Natural killer cell (primary cell): ENCODE measurements at regions not wholly inside any gene's neighbourhood (a gene's known extent, or its start where the extent isn't known, plus 50 kb on each side); places are given as distances from the start of the nearest gene placed in this dataset.

Experiments used
- ATAC-seq, 3 donors: fragments of 150-1000 bp in 2 of 3; fragments of 200-7000 bp in 1 of 3; cut with Tn5 transposase; 1 replicate in 1 of 3; 2 replicates in 2 of 3; pipeline ENCODE4 v1.10.0; 2021; ENCODE audit warnings: mild to moderate bottlenecking in 2 of 3, moderate library complexity in 2 of 3
- DNase-seq, 2 donors: peaks; one replicate each; pipeline versions ENCODE4 v3.0.0 to v3.0.0-alpha.2; 2013 to 2021; ENCODE audit warnings: mixed read lengths in 1 of 2
- H3K27ac ChIP-seq: one replicate; pipeline ENCODE4 v1.5.1; 2013; ENCODE audit warnings: mild to moderate bottlenecking, low read length
- H3K27me3 ChIP-seq: one replicate; pipeline ENCODE4 v1.6.1; 2013; ENCODE audit warnings: low read length; ENCODE audit not compliant: control insufficient read depth, insufficient read depth
- H3K36me3 ChIP-seq: one replicate; pipeline ENCODE4 v1.6.1; 2013; ENCODE audit warnings: low read length; ENCODE audit not compliant: control insufficient read depth, insufficient read depth
- H3K4me1 ChIP-seq: one replicate; pipeline ENCODE4 v1.6.1; 2013; ENCODE audit warnings: low read length; ENCODE audit not compliant: control insufficient read depth, insufficient read depth
- H3K4me3 ChIP-seq: one replicate; pipeline ENCODE4 v1.5.1; 2013; ENCODE audit warnings: low read length
- H3K9me3 ChIP-seq: one replicate; pipeline ENCODE4 v1.6.1; 2013; ENCODE audit warnings: low read length; ENCODE audit not compliant: control insufficient read depth, insufficient read depth
- H3K27ac Mint-ChIP-seq, 2 donors: one replicate each; pipeline ENCODE4 v1.8.0; 2022; ENCODE audit warnings: mild to moderate bottlenecking in 2 of 2, mixed read lengths in 2 of 2, moderate library complexity in 1 of 2
- H3K27me3 Mint-ChIP-seq, 2 donors: one replicate each; pipeline ENCODE4 v1.8.0; 2022; ENCODE audit warnings: low read depth in 2 of 2, mixed read lengths in 2 of 2
- H3K36me3 Mint-ChIP-seq: one replicate; pipeline ENCODE4 v1.8.0; 2022; ENCODE audit warnings: mixed read lengths
- H3K4me1 Mint-ChIP-seq, 2 donors: one replicate each; pipeline ENCODE4 v1.8.0; 2022; ENCODE audit warnings: mixed read lengths in 2 of 2
- H3K4me3 Mint-ChIP-seq: one replicate; pipeline ENCODE4 v1.8.0; 2022; ENCODE audit warnings: mild to moderate bottlenecking, moderate library complexity, mixed read lengths
- H3K9me3 Mint-ChIP-seq, 2 donors: one replicate each; pipeline ENCODE4 v1.8.0; 2022; ENCODE audit warnings: mixed read lengths in 2 of 2
- CTCF ChIP-seq: fragments of 200-600 bp; IDR thresholded peaks from one replicate; pipeline ENCODE4 v1.8.0; 2022; ENCODE audit warnings: antibody characterized with exemption
- WGBS: methylation state at CpG from one replicate; pipeline ENCODE4 v1.1.7; 2013; ENCODE audit warnings: missing lambda C conversion rate; ENCODE audit not compliant: insufficient coverage; 5-methylcytosine and 5-hydroxymethylcytosine counted together
- intact Hi-C: fragments of 100-400 bp; cut with micrococcal nuclease; formaldehyde crosslinking; loops from one replicate; pipeline ENCODE4 v1.14.2; 2022

GRCh38 chr2:217418090-217418489, 558.2 kb upstream of the TNP1 start:
- Histone ChIP-seq H3K27me3 (peaks cover 3% of the 10 kb centered on the region), H3K27ac (no peak overlapping the region), H3K9me3 (no peaks in the 10 kb centered on the region), H3K4me3 (no peak overlapping the region), H3K36me3 (no peaks in the 10 kb centered on the region), H3K4me1 (no peaks in the 10 kb centered on the region)
- Mint-ChIP-seq H3K27me3 (peaks cover 15 to 26% of the 10 kb centered on the region in 2 donors), H3K36me3 (no peaks in the 10 kb centered on the region), H3K9me3 (no peaks in the 10 kb centered on the region), H3K27ac (no peak overlapping the region), H3K4me3 (no peak overlapping the region), H3K4me1 (no peaks in the 10 kb centered on the region)
- DNase-seq, result no peak
- intact Hi-C loops, result no loop called here
- no peak for TF ChIP-seq CTCF
- no peak for ATAC-seq
- 85% methylated on average over 3 of the region's 3 CpGs for WGBS

- H3K4me3 ChIP-seq, result no peak overlapping the region
- no peaks in the 10 kb centered on the region for H3K36me3 ChIP-seq
- DNase-seq (no peak), ATAC-seq (no peak)
- intact Hi-C loops, result no loop called here
- no peak for TF ChIP-seq CTCF
- H3K4me1 ChIP-seq, result no peaks in the 10 kb centered on the region
- H3K27ac Mint-ChIP-seq, result no peak overlapping the region
- H3K27me3 Mint-ChIP-seq, result peaks cover 17 to 25% of the 10 kb centered on the region in 2 donors
- H3K9me3 ChIP-seq, result no peaks in the 10 kb centered on the region
- H3K9me3 Mint-ChIP-seq, result no peaks in the 10 kb centered on the region
- H3K4me1 Mint-ChIP-seq, result no peaks in the 10 kb centered on the region
- H3K27me3 ChIP-seq, result peaks cover 3% of the 10 kb centered on the region
- no peak overlapping the region for H3K27ac ChIP-seq
- H3K36me3 Mint-ChIP-seq, result no peaks in the 10 kb centered on the region
- H3K4me3 Mint-ChIP-seq, result no peak overlapping the region
Measured at GRCh38 chr2:217417536-217417935, 557.7 kb upstream of the TNP1 start.

GRCh38 chr2:217415316-217415715, 555.5 kb upstream of the TNP1 start:
- Histone ChIP-seq H3K36me3 (no peaks in the 10 kb centered on the region), H3K9me3 (no peaks in the 10 kb centered on the region), H3K4me1 (no peaks in the 10 kb centered on the region), H3K27ac (no peak overlapping the region), H3K27me3 (peaks cover 8% of the 10 kb centered on the region), H3K4me3 (no peak overlapping the region)
- no peak for TF ChIP-seq CTCF
- Mint-ChIP-seq H3K4me1 (no peaks in the 10 kb centered on the region), H3K9me3 (no peaks in the 10 kb centered on the region), H3K27me3 (peaks cover 22 to 29% of the 10 kb centered on the region in 2 donors), H3K36me3 (no peaks in the 10 kb centered on the region), H3K4me3 (no peak overlapping the region), H3K27ac (no peak overlapping the region)
- ATAC-seq, result no peak
- WGBS, result no CpG with 5 or more reads among the region's 1 CpG
- intact Hi-C loops, result no loop called here
- DNase-seq, result no peak

- peaks cover 22 to 29% of the 10 kb centered on the region in 2 donors for H3K27me3 Mint-ChIP-seq
- Histone ChIP-seq H3K9me3 (no peaks in the 10 kb centered on the region), H3K4me3 (no peak overlapping the region), H3K27ac (no peak overlapping the region), H3K4me1 (no peaks in the 10 kb centered on the region), H3K27me3 (peaks cover 8% of the 10 kb centered on the region), H3K36me3 (no peaks in the 10 kb centered on the region)
- WGBS, result 48% methylated on average over 4 of the region's 4 CpGs
- no peaks in the 10 kb centered on the region for H3K9me3 Mint-ChIP-seq
- ATAC-seq, result no peak
- intact Hi-C loops, result no loop called here
- H3K4me1 Mint-ChIP-seq, result no peaks in the 10 kb centered on the region
- H3K27ac Mint-ChIP-seq, result no peak overlapping the region
- H3K36me3 Mint-ChIP-seq, result no peaks in the 10 kb centered on the region
- no peak for TF ChIP-seq CTCF
- no peak overlapping the region for H3K4me3 Mint-ChIP-seq
- no peak for DNase-seq
Measured at GRCh38 chr2:217414429-217414828, 554.6 kb upstream of the TNP1 start.
